ENCODE measurements at regions not wholly inside any gene's neighbourhood (a gene's known extent, or its start where the extent isn't known, plus 50 kb on each side); places are given as distances from the start of the nearest gene placed in this dataset.

DNA sequence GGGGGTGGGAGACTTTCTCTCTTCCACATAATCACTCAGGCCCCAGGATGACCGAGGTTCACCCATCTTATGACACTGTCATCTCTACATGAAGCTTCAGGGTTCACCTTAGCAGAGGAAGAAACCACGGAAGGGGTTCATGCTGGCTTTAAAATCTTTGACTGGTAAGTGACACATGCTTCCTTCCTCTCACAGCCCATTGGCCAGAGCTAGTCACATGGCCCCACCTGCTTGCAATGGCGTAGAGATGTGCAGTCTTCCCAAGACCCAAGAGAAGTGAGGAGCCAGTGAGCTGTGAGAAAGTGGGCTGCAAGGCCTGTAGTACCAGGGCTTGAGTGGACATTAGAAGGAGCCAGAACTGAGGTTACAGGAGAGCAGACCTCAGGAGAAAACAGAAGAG, 180.3 kb downstream of the AXIN2 start:
- 87 to 94% methylated on average over 3 of the region's 3 CpGs for WGBS, 2 donors
- no peaks in the 10 kb centered on the region for H3K4me1 ChIP-seq
- intact Hi-C loops (cut with DNase I; ENCODE audit: low total_unique reads): no loop called here
- no peak for DNase-seq
- no peaks in the 10 kb centered on the region for H3K36me3 ChIP-seq (ENCODE audit: low read depth, missing control alignments)
- no peaks in the 10 kb centered on the region for H3K27me3 ChIP-seq
- H3K9me3 ChIP-seq: no peaks in the 10 kb centered on the region
- H3K27ac ChIP-seq: no peak overlapping the region
- TF ChIP-seq POLR2A (IDR thresholded peaks at IDR 0.05): no peak
- TF ChIP-seq, protein P1, sequence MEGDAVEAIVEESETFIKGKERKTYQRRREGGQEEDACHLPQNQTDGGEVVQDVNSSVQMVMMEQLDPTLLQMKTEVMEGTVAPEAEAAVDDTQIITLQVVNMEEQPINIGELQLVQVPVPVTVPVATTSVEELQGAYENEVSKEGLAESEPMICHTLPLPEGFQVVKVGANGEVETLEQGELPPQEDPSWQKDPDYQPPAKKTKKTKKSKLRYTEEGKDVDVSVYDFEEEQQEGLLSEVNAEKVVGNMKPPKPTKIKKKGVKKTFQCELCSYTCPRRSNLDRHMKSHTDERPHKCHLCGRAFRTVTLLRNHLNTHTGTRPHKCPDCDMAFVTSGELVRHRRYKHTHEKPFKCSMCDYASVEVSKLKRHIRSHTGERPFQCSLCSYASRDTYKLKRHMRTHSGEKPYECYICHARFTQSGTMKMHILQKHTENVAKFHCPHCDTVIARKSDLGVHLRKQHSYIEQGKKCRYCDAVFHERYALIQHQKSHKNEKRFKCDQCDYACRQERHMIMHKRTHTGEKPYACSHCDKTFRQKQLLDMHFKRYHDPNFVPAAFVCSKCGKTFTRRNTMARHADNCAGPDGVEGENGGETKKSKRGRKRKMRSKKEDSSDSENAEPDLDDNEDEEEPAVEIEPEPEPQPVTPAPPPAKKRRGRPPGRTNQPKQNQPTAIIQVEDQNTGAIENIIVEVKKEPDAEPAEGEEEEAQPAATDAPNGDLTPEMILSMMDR (IDR thresholded peaks at IDR 0.05): no peak
- H3K4me3 ChIP-seq: no peak overlapping the region

DNA sequence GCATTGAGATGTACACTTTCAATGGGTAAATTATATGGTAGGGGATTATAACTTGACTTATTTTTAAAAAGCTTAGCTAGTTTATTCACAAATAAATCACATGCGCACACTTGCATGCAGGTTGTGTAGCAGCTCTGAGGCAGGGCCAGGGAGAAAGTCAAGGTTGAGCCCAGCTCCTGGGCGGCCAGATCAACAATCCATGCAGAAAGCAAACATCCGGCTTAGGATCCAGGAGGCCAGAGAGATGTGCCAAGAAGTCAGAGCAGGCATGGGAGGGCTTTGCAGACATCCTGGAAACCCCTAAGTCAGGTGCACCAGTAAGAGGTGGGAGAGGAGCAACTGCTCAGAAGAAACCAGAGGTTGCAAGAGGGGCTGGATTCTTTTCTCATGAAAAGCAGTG, 186.5 kb downstream of the AXIN2 start:
- no peak for DNase-seq
- Histone ChIP-seq H3K4me1 (peaks cover 4% of the 10 kb centered on the region), H3K4me3 (no peak overlapping the region), H3K27ac (no peak overlapping the region), H3K9me3 (no peaks in the 10 kb centered on the region), H3K27me3 (no peaks in the 10 kb centered on the region), H3K36me3 (ENCODE audit: low read depth, missing control alignments) (no peaks in the 10 kb centered on the region)
- 42 to 76% methylated on average over 3 of the region's 3 CpGs for WGBS, 2 donors
- intact Hi-C loops (cut with DNase I; ENCODE audit: low total_unique reads): no loop called here
- TF ChIP-seq POLR2A (IDR thresholded peaks at IDR 0.05): no peak
- TF ChIP-seq, protein P1 (IDR thresholded peaks at IDR 0.05): no peak

DNA sequence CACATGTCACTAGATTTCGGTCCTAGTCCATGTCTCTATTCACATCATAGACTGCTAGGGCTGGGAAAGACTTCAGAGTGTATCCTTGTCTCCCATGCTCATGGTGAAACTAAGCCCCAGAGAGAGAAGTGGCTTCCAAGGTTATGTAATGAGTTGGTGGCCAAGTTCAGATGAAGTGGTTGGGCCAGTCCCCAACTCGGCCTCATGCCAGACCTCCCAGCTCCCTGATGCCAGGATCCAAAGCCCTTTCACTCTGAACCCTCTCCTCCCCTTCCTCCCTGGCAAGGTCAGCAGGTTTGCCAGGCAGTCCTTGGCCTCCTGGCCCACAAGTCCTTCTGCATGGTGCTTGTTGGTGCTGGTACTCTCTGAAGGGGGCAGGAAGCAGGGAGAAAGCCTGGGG, 189.7 kb downstream of the AXIN2 start:
- Histone ChIP-seq H3K4me3 (no peak overlapping the region), H3K27me3 (no peaks in the 10 kb centered on the region), H3K4me1 (peaks cover 4% of the 10 kb centered on the region), H3K9me3 (no peaks in the 10 kb centered on the region), H3K27ac (no peak overlapping the region), H3K36me3 (ENCODE audit: low read depth, missing control alignments) (no peaks in the 10 kb centered on the region)
- TF ChIP-seq, protein P1 (IDR thresholded peaks at IDR 0.05): no peak
- no peak for TF ChIP-seq POLR2A (IDR thresholded peaks at IDR 0.05)
- intact Hi-C loops (cut with DNase I; ENCODE audit: low total_unique reads): no loop called here
- no peak for DNase-seq
- 75 to 78% methylated on average over 2 of the region's 2 CpGs for WGBS, 2 donors

- intact Hi-C loops (cut with DNase I; ENCODE audit: low total_unique reads): no loop called here
- H3K4me3 ChIP-seq: no peak overlapping the region
- no peaks in the 10 kb centered on the region for H3K9me3 ChIP-seq
- TF ChIP-seq, protein P1 (IDR thresholded peaks at IDR 0.05): no peak
- no peak for TF ChIP-seq POLR2A (IDR thresholded peaks at IDR 0.05)
- DNase-seq: no peak
- H3K4me1 ChIP-seq: peaks cover 4% of the 10 kb centered on the region
- 65 to 77% methylated on average over 14 to 15 of the region's 15 CpGs for WGBS, 2 donors
- H3K27me3 ChIP-seq: no peaks in the 10 kb centered on the region
- no peaks in the 10 kb centered on the region for H3K36me3 ChIP-seq (ENCODE audit: low read depth, missing control alignments)
- H3K27ac ChIP-seq: no peak overlapping the region
Measured at GRCh38 chr17:65370669-65371131, 190.7 kb downstream of the AXIN2 start.

DNA sequence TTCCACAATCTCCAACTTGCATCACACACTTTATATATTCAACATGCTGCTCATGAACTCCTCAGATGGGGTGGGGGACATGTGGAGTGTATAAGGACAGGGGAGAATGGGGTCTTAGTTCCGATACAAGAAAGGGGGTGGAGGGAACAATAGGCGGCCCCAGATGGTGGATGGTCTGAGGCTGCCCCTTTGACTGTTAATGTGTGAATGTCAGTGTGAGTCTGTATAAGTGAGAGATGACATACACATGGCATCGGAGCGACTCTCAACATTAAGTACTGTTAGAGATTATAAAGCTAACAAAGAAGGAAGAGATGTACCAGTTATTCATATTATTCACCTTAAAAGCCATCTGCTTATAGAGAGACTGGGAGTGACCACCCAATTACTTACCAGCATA, 193.1 kb downstream of the AXIN2 start:
- Histone ChIP-seq H3K27ac (no peak overlapping the region), H3K36me3 (ENCODE audit: low read depth, missing control alignments) (no peaks in the 10 kb centered on the region), H3K4me3 (no peak overlapping the region), H3K9me3 (no peaks in the 10 kb centered on the region), H3K4me1 (no peaks in the 10 kb centered on the region), H3K27me3 (no peaks in the 10 kb centered on the region)
- DNase-seq: no peak
- no peak for TF ChIP-seq POLR2A (IDR thresholded peaks at IDR 0.05)
- TF ChIP-seq, protein P1 (IDR thresholded peaks at IDR 0.05): no peak
- intact Hi-C loops (cut with DNase I; ENCODE audit: low total_unique reads): no loop called here
- WGBS, 2 donors: 91 to 92% methylated on average over 4 of the region's 4 CpGs
